H9 (cell line): ENCODE measurements at regions not wholly inside any gene's neighbourhood (a gene's known extent, or its start where the extent isn't known, plus 50 kb on each side); places are given as distances from the start of the nearest gene placed in this dataset.

ENCODE experiments used
- DNase-seq: peaks from one replicate; pipeline ENCODE4 v3.0.0-alpha.2; 2017
- H2AFZ ChIP-seq: one replicate; pipeline ENCODE4 v1.6.1; 2013; ENCODE audit warnings: mild to moderate bottlenecking, low read length, control low read depth, moderate library complexity
- H2AK5ac ChIP-seq: 2 replicates; pipeline ENCODE4 v1.6.1; 2013; ENCODE audit warnings: low read length, control low read depth, mixed read lengths; ENCODE audit not compliant: insufficient read length
- H2BK120ac ChIP-seq: one replicate; pipeline ENCODE4 v1.6.1; 2013; ENCODE audit warnings: low read depth, mild to moderate bottlenecking, low read length, control low read depth, inconsistent platforms; ENCODE audit not compliant: poor library complexity, severe bottlenecking
- H2BK12ac ChIP-seq: 2 replicates; pipeline ENCODE4 v1.6.1; 2013; ENCODE audit warnings: low read length, control low read depth, mixed read lengths, low read depth; ENCODE audit not compliant: insufficient read length
- H2BK15ac ChIP-seq: 2 replicates; pipeline ENCODE4 v1.6.1; 2013; ENCODE audit warnings: low read depth, low read length, control low read depth
- H2BK20ac ChIP-seq: one replicate; pipeline ENCODE4 v1.6.1; 2013; ENCODE audit warnings: low read depth, mild to moderate bottlenecking, low read length, control low read depth, inconsistent platforms; ENCODE audit not compliant: poor library complexity, severe bottlenecking
- H2BK5ac ChIP-seq: 2 replicates; pipeline ENCODE4 v1.6.1; 2013; ENCODE audit warnings: low read length, control low read depth, mixed read lengths; ENCODE audit not compliant: insufficient read length
- H3K14ac ChIP-seq: 2 replicates; pipeline ENCODE4 v1.6.1; 2013; ENCODE audit warnings: low read length, control low read depth; ENCODE audit not compliant: insufficient read depth
- H3K18ac ChIP-seq: 2 replicates; pipeline ENCODE4 v1.6.1; 2013; ENCODE audit warnings: low read depth, mild to moderate bottlenecking, mixed read lengths, low read length, control low read depth; ENCODE audit not compliant: insufficient read length
- H3K23ac ChIP-seq: 2 replicates; pipeline ENCODE4 v1.6.1; 2013; ENCODE audit warnings: low read length, control low read depth, mixed read lengths, low read depth; ENCODE audit not compliant: insufficient read length
- H3K23me2 ChIP-seq: 2 replicates; pipeline ENCODE4 v1.6.1; 2013; ENCODE audit warnings: low read depth, mild to moderate bottlenecking, mixed read lengths, low read length, control low read depth; ENCODE audit not compliant: insufficient read length, poor library complexity, severe bottlenecking
- H3K27ac ChIP-seq: 2 replicates; pipeline ENCODE4 v1.5.1; 2013; ENCODE audit warnings: low read length, control low read depth, mixed read lengths, low read depth; ENCODE audit not compliant: insufficient read length
- H3K27me3 ChIP-seq: 2 replicates; pipeline ENCODE4 v1.6.1; 2013; ENCODE audit warnings: low read length, control low read depth, inconsistent platforms; ENCODE audit not compliant: insufficient read depth
- H3K4ac ChIP-seq: 2 replicates; pipeline ENCODE4 v1.6.1; 2013; ENCODE audit warnings: low read depth, mild to moderate bottlenecking, control low read depth, inconsistent platforms, low read length, moderate library complexity
- H3K4me1 ChIP-seq: 2 replicates; pipeline ENCODE4 v1.6.1; 2013; ENCODE audit warnings: low read length, control low read depth, inconsistent platforms; ENCODE audit not compliant: insufficient read depth
- H3K4me2 ChIP-seq: 2 replicates; pipeline ENCODE4 v1.6.1; 2013; ENCODE audit warnings: low read length, control low read depth, mixed read lengths; ENCODE audit not compliant: insufficient read length, insufficient read depth
- H3K56ac ChIP-seq: 2 replicates; pipeline ENCODE4 v1.6.1; 2013; ENCODE audit warnings: low read depth, mild to moderate bottlenecking, mixed read lengths, low read length, control low read depth; ENCODE audit not compliant: insufficient read length
- H3K79me1 ChIP-seq: 2 replicates; pipeline ENCODE4 v1.6.1; 2013; ENCODE audit warnings: low read depth, mild to moderate bottlenecking, moderate library complexity, low read length, control low read depth, inconsistent platforms; ENCODE audit not compliant: insufficient read depth, poor library complexity, severe bottlenecking
- H3K79me2 ChIP-seq: 2 replicates; pipeline ENCODE4 v1.6.1; 2013; ENCODE audit warnings: low read length, control low read depth, inconsistent platforms; ENCODE audit not compliant: insufficient read depth
- H3K9ac ChIP-seq: 2 replicates; pipeline ENCODE4 v1.6.1; 2013; ENCODE audit warnings: low read length, control low read depth, mixed read lengths; ENCODE audit not compliant: insufficient read length; ENCODE audit errors: extremely low read depth
- H3K9me3 ChIP-seq: one replicate; pipeline ENCODE4 v1.6.1; 2013; ENCODE audit warnings: low read depth, low read length, inconsistent platforms; ENCODE audit not compliant: control insufficient read depth
- H3T11ph ChIP-seq: one replicate; pipeline ENCODE4 v1.6.1; 2013; ENCODE audit warnings: mild to moderate bottlenecking, low read length, control low read depth, inconsistent platforms
- H4K20me1 ChIP-seq: one replicate; pipeline ENCODE4 v1.6.1; 2013; ENCODE audit not compliant: control insufficient read depth, insufficient read length, insufficient read depth
- H4K5ac ChIP-seq: 2 replicates; pipeline ENCODE4 v1.6.1; 2013; ENCODE audit warnings: low read depth, mild to moderate bottlenecking, mixed read lengths, low read length, control low read depth; ENCODE audit not compliant: insufficient read length
- H4K8ac ChIP-seq: replicated peaks from 2 replicates; pipeline ENCODE4 v1.6.1; 2013; ENCODE audit warnings: low read length, control low read depth, mixed read lengths, low read depth; ENCODE audit not compliant: insufficient read length
- H4K91ac ChIP-seq: 2 replicates; pipeline ENCODE4 v1.6.1; 2013; ENCODE audit warnings: low read depth, mild to moderate bottlenecking, moderate library complexity, mixed read lengths, low read length, control low read depth; ENCODE audit not compliant: insufficient read length
- H3K27ac Mint-ChIP-seq, 3 experiments: 2 replicates in 2 of 3; 3 replicates in 1 of 3; pipeline ENCODE4 v1.8.0; 2020 to 2021; ENCODE audit warnings: mixed read lengths in 3 of 3, mild to moderate bottlenecking in 1 of 3, moderate library complexity in 1 of 3
- H3K27me3 Mint-ChIP-seq: 2 replicates; pipeline ENCODE4 v1.8.0; 2021; ENCODE audit warnings: low read depth, mild to moderate bottlenecking, moderate library complexity, mixed read lengths
- H3K36me3 Mint-ChIP-seq, 3 experiments: 2 replicates in 2 of 3; 3 replicates in 1 of 3; pipeline ENCODE4 v1.8.0; 2020 to 2021; ENCODE audit warnings: low read depth in 3 of 3, mixed read lengths in 3 of 3; ENCODE audit not compliant: insufficient read depth in 1 of 3
- H3K4me1 Mint-ChIP-seq, 2 experiments: 2 replicates each; pipeline ENCODE4 v1.8.0; 2020; ENCODE audit warnings: mixed read lengths in 2 of 2
- H3K4me3 Mint-ChIP-seq, 2 experiments: 2 replicates in 1 of 2; 3 replicates in 1 of 2; pipeline ENCODE4 v1.8.0; 2020 to 2021; ENCODE audit warnings: mild to moderate bottlenecking in 2 of 2, mixed read lengths in 2 of 2, moderate library complexity in 1 of 2
- H3K9me3 Mint-ChIP-seq, 2 experiments: 2 replicates in 1 of 2; 3 replicates in 1 of 2; pipeline ENCODE4 v1.8.0; 2020; ENCODE audit warnings: mild to moderate bottlenecking in 2 of 2, mixed read lengths in 2 of 2, moderate library complexity in 1 of 2
- CTCF ChIP-seq: fragments of 200-600 bp; sonication (generic); conservative IDR thresholded peaks from 3 replicates; pipeline ENCODE4 v1.8.0; 2021; ENCODE audit warnings: antibody characterized with exemption, mild to moderate bottlenecking
- WGBS: extraction: QIAGEN DNeasy Blood & Tissue Kit; methylation state at CpG from one replicate; pipeline ENCODE4 v1.1.7; 2013; ENCODE audit warnings: missing lambda C conversion rate, low lambda C conversion rate, mixed read lengths; ENCODE audit not compliant: insufficient read length; ENCODE audit errors: extremely low coverage; 5-methylcytosine and 5-hydroxymethylcytosine counted together

- WGBS, result no CpG with 5 or more reads among the region's 2 CpGs
- Histone ChIP-seq H4K91ac (no peak overlapping the region), H2BK5ac (no peak overlapping the region), H3K9me3 (no peaks in the 10 kb centered on the region), H3K23me2 (no peaks in the 10 kb centered on the region), H2AFZ (no peak overlapping the region), H3K23ac (no peak overlapping the region), H3K79me2 (no peaks in the 10 kb centered on the region), H4K5ac (no peak overlapping the region), H2BK12ac (no peak overlapping the region), H2BK120ac (no peak overlapping the region), H2BK15ac (no peak overlapping the region), H2AK5ac (no peak overlapping the region), H3K27ac (no peak overlapping the region), H3T11ph (no peak overlapping the region), H3K79me1 (no peaks in the 10 kb centered on the region), H3K56ac (no peak overlapping the region), H3K9ac (no peak overlapping the region), H4K20me1 (no peaks in the 10 kb centered on the region), H3K4me1 (no peaks in the 10 kb centered on the region), H3K4ac (no peak overlapping the region), H4K8ac (no peak overlapping the region), H3K18ac (no peak overlapping the region), H3K27me3 (no peaks in the 10 kb centered on the region), H3K14ac (no peak overlapping the region), H2BK20ac (no peak overlapping the region), H3K4me2 (no peak overlapping the region)
- Mint-ChIP-seq H3K27me3 (no peaks in the 10 kb centered on the region), H3K9me3 (no peaks in the 10 kb centered on the region), H3K27ac (no peak overlapping the region), H3K4me1 (no peaks in the 10 kb centered on the region), H3K4me3 (no peak overlapping the region), H3K36me3 (no peaks in the 10 kb centered on the region)
- TF ChIP-seq CTCF, result no peak
- no peak for DNase-seq
Observed at GRCh38 chr4:22115262-22115661, 166.7 kb upstream of the KCNIP4 start.
